Vagina (tissue), 2 donors: ENCODE measurements at regions not wholly inside any gene's neighbourhood (a gene's known extent, or its start where the extent isn't known, plus 50 kb on each side); places are given as distances from the start of the nearest gene placed in this dataset.

Experiments used
- CTCF ChIP-seq, 3 experiments: fragments of 450-650 bp in 2 of 3; fragments of 200-600 bp in 1 of 3; sonication (generic) in 1 of 3; IDR thresholded peaks; one replicate each; pipeline ENCODE4 v1.5.1; 2017 to 2019; ENCODE audit warnings: antibody characterized with exemption in 3 of 3, mild to moderate bottlenecking in 2 of 3, moderate library complexity in 2 of 3
- POLR2A ChIP-seq, 2 donors: fragments of 450-650 bp; IDR thresholded peaks; one replicate each; pipeline ENCODE4 v1.6.1; 2017; ENCODE audit warnings: antibody characterized with exemption in 2 of 2, mild to moderate bottlenecking in 2 of 2, moderate library complexity in 2 of 2

GRCh38 chr1:90198616-90199332, 203.9 kb downstream of the ZNF326 start:
- no peak for TF ChIP-seq POLR2A (IDR thresholded peaks at IDR 0.05)
- no peak for TF ChIP-seq CTCF (IDR thresholded peaks at IDR 0.05)
